Activated T-helper 17 cell treated with anti-CD3 and anti-CD28 coated beads, Interleukin-2, amount 50 U/mL, for 72 hours (primary cell): ENCODE measurements at regions not wholly inside any gene's neighbourhood (a gene's known extent, or its start where the extent isn't known, plus 50 kb on each side); places are given as distances from the start of the nearest gene placed in this dataset.

Source experiments
- ATAC-seq: fragments of 150-1000 bp; cut with Tn5 transposase; replicated peaks from 2 replicates; pipeline ENCODE4 v1.10.0; 2021; ENCODE audit warnings: mild to moderate bottlenecking, moderate library complexity
- H3K27ac Mint-ChIP-seq: one replicate; pipeline ENCODE4 v1.8.0; 2022; ENCODE audit warnings: mixed read lengths
- H3K27me3 Mint-ChIP-seq: one replicate; pipeline ENCODE4 v1.8.0; 2022; ENCODE audit warnings: mixed read lengths
- H3K36me3 Mint-ChIP-seq: one replicate; pipeline ENCODE4 v1.8.0; 2022; ENCODE audit warnings: low read depth, mild to moderate bottlenecking, mixed read lengths
- H3K4me1 Mint-ChIP-seq: one replicate; pipeline ENCODE4 v1.8.0; 2022; ENCODE audit warnings: mixed read lengths
- H3K4me3 Mint-ChIP-seq: one replicate; pipeline ENCODE4 v1.8.0; 2022; ENCODE audit warnings: mild to moderate bottlenecking, mixed read lengths
- H3K9me3 Mint-ChIP-seq: one replicate; pipeline ENCODE4 v1.8.0; 2022; ENCODE audit warnings: mixed read lengths

DNA sequence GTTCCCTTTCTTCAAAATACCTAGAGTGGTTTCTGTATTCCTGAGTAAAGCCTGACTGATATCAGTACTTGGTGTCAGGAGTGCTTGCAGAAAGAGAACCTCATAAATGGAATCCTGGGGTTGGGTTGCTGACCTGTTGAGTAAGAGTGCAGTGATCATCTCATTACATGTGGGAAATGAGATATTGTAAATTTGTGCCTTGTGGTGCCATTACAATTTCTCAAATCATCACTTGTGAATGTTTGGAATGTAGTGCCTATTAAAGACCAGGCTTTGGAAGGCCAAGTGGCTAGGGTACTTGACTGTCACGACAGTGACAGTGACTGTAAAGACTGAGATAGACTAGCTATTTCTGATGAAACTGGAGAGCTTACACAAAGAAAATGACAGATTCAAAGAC lies 176.7 kb upstream of the CTTNBP2NL start:
- Mint-ChIP-seq H3K4me1 (no peaks in the 10 kb centered on the region), H3K4me3 (no peak overlapping the region), H3K27ac (no peak overlapping the region), H3K27me3 (peaks cover 20% of the 10 kb centered on the region), H3K36me3 (no peaks in the 10 kb centered on the region), H3K9me3 (peaks cover 2% of the 10 kb centered on the region)
- ATAC-seq, result no peak

- Mint-ChIP-seq H3K4me3 (no peak overlapping the region), H3K36me3 (no peaks in the 10 kb centered on the region), H3K27me3 (peaks cover 4% of the 10 kb centered on the region), H3K9me3 (peaks cover 4% of the 10 kb centered on the region), H3K4me1 (no peaks in the 10 kb centered on the region), H3K27ac (no peak overlapping the region)
- ATAC-seq, result no peak
Measured at GRCh38 chr1:112230232-112230631, 165.8 kb upstream of the CTTNBP2NL start.

GRCh38 chr1:112231331-112231730 lies 164.7 kb upstream of the CTTNBP2NL start:
- Mint-ChIP-seq H3K9me3 (peaks cover 4% of the 10 kb centered on the region), H3K27ac (no peak overlapping the region), H3K27me3 (peaks cover 4% of the 10 kb centered on the region), H3K4me3 (no peak overlapping the region), H3K36me3 (no peaks in the 10 kb centered on the region), H3K4me1 (no peaks in the 10 kb centered on the region)
- ATAC-seq, result no peak

DNA sequence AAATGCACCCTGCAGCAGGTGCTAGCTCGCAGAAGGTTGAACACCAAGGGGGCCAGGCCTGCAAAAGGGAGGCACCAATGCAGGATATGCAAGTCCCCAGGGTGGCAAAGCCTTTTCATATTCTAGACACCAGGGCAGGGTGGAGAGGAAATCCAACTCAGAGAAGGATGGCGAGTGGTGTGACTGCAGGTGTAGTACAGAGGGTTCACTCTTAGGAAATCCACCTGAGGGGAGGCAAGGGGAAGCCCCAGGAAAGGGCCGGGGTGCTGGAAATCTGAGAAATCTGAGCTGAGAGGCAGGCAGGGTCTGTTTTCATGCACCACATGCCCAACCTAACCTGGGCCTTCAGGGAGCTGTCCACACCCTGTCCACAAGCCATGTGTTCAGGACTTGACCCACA lies 163.2 kb upstream of the CTTNBP2NL start:
- H3K4me3 Mint-ChIP-seq, result no peak overlapping the region
- peaks cover 4% of the 10 kb centered on the region for H3K9me3 Mint-ChIP-seq
- H3K36me3 Mint-ChIP-seq, result no peaks in the 10 kb centered on the region
- peaks cover 7% of the 10 kb centered on the region for H3K27me3 Mint-ChIP-seq
- no peak overlapping the region for H3K27ac Mint-ChIP-seq
- no peaks in the 10 kb centered on the region for H3K4me1 Mint-ChIP-seq
- ATAC-seq, result no peak

DNA sequence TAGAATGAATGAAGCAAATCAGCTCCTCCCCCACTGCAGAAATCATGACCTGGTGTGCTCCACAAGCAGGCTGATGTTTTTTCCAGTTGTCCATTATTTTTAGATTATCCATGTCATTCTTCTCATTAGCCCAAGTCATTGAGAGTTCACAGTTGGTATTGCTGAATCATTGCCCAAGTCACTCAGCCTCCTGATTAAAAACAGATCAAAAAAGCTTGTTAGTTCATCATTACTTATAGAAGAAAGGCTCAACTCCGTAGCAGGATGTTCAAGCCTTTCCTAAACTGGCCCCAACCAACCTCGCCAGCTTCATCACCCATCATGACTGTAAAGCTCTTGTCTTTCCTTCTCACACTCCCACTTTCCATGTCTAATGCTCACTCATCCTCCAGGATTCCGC lies 161.3 kb upstream of the CTTNBP2NL start:
- Mint-ChIP-seq H3K27me3 (peaks cover 17% of the 10 kb centered on the region), H3K4me3 (no peak overlapping the region), H3K9me3 (no peaks in the 10 kb centered on the region), H3K36me3 (no peaks in the 10 kb centered on the region), H3K27ac (no peak overlapping the region), H3K4me1 (no peaks in the 10 kb centered on the region)
- no peak for ATAC-seq

DNA sequence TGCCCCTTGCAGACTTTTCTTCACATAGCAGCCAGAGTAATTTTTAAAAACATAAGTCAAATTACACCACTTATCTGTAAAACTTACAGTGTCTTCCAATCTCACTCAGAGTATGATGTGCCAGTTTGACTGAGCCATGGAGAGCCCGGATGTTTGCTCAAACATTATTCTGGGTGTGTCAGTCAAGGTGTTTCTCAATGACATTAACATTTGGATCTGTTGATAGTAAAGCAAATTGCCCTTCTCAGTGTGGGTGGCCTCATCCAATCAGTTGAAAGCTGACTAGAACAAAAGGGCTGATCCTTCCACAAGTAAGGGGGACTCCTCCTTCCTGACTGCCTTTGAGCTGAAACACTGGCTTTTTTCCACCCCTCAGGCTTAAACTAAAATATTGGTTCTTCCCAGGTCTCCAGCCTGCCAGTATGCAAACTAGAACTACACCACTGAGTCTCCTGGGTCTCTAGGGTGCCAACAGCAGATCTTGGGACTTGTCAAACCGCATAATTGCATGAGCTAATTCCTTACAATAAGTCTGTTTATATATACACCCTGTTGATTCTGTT lies 157.9 kb upstream of the CTTNBP2NL start:
- ATAC-seq, result no peak
- Mint-ChIP-seq H3K4me3 (no peak overlapping the region), H3K36me3 (no peaks in the 10 kb centered on the region), H3K9me3 (no peaks in the 10 kb centered on the region), H3K27me3 (peaks cover 19% of the 10 kb centered on the region), H3K27ac (no peak overlapping the region), H3K4me1 (no peaks in the 10 kb centered on the region)

DNA sequence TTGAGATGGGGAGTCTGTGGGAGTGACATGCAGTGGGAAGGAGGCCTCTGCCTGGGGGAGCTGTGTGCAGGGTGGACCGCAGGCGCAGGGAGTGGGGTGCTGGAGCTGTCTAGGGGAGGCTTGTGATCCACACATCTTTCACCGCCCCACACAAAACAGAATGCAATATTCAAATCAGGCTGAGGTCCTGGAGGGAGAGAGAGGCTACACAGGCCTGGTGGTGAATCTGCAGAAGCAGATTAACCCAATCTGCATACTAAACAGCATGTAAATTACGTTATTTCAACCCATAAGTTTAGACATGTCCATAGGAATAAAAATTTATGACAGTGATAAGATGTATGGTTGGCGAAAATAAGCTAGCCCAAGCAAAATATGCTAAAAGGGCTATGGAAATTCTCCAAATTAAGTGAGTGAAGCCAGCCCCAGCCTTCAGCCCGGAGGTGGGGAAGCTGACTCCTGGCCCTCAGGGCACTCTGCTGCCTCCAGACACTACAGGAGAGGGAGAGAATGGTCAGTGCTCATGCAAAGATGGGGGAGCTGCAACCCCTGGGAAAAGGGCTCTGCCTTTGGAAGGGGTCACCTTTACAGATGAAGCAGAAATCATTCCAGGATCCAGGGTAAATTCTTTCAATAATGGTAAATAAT lies 156.2 kb upstream of the CTTNBP2NL start:
- ATAC-seq, result no peak
- Mint-ChIP-seq H3K4me1 (no peaks in the 10 kb centered on the region), H3K36me3 (no peaks in the 10 kb centered on the region), H3K9me3 (no peaks in the 10 kb centered on the region), H3K27ac (no peak overlapping the region), H3K4me3 (no peak overlapping the region), H3K27me3 (peaks cover 19% of the 10 kb centered on the region)

DNA sequence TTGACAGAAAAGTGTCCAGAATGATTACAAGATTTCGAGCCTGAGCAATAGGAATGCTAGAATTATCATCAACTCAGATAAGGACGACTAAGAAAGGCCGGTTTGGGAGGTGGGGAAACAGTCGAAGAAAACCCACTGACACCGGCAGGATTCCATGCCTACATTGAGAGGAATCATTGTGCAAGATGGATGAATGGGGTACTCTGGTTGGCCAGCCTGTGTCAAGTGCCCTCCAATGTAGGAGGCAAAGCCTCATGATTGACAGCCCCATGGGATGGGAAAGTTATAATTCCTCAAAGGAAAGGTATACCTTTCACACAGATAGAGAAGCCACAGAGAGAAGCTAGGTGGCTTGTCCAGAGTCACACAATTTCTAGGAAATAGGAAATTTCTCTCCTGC lies 153.5 kb upstream of the CTTNBP2NL start:
- H3K9me3 Mint-ChIP-seq, result no peaks in the 10 kb centered on the region
- H3K27ac Mint-ChIP-seq, result no peak overlapping the region
- H3K4me3 Mint-ChIP-seq, result no peak overlapping the region
- no peaks in the 10 kb centered on the region for H3K36me3 Mint-ChIP-seq
- ATAC-seq, result no peak
- H3K4me1 Mint-ChIP-seq, result no peaks in the 10 kb centered on the region
- peaks cover 19% of the 10 kb centered on the region for H3K27me3 Mint-ChIP-seq

DNA sequence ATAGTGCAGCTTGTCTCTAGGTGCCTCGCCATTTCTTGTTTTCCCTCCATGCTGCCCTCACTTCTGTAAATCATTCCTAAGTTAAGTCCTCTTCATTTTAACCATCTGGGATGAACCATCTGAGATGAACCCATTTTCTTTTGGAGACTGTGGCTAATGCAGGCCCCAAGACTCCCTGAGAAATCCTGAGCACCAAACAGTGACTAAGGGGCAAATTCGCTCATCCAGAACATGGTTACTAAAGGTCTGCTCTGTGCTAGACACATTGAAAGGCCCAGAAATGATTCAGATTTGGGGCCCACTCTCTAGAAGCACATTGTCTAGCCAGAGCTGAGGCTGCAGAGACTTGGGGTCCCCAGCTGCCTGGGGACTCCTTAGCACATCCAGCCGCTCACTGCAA lies 151.9 kb upstream of the CTTNBP2NL start:
- no peaks in the 10 kb centered on the region for H3K4me1 Mint-ChIP-seq
- peaks cover 12% of the 10 kb centered on the region for H3K27me3 Mint-ChIP-seq
- no peak overlapping the region for H3K27ac Mint-ChIP-seq
- H3K4me3 Mint-ChIP-seq, result no peak overlapping the region
- no peak for ATAC-seq
- H3K9me3 Mint-ChIP-seq, result no peaks in the 10 kb centered on the region
- H3K36me3 Mint-ChIP-seq, result no peaks in the 10 kb centered on the region

- no peak for ATAC-seq
- H3K27me3 Mint-ChIP-seq, result peaks cover 13% of the 10 kb centered on the region
Measured at GRCh38 chr1:112245114-112245513, 150.9 kb upstream of the CTTNBP2NL start.

GRCh38 chr1:112247036-112247597 lies 148.9 kb upstream of the CTTNBP2NL start:
- no peak overlapping the region for H3K27ac Mint-ChIP-seq
- H3K9me3 Mint-ChIP-seq, result no peaks in the 10 kb centered on the region
- ATAC-seq, result no peak

More at GRCh38 chr1:112245114-112245513, 150.9 kb upstream of the CTTNBP2NL start:
- Mint-ChIP-seq H3K36me3 (no peaks in the 10 kb centered on the region), H3K9me3 (no peaks in the 10 kb centered on the region), H3K27ac (no peak overlapping the region), H3K4me1 (no peaks in the 10 kb centered on the region), H3K4me3 (no peak overlapping the region)

GRCh38 chr1:112247961-112248360 lies 148.1 kb upstream of the CTTNBP2NL start:
- H3K27ac Mint-ChIP-seq, result no peak overlapping the region
- no peak for ATAC-seq
- H3K4me1 Mint-ChIP-seq, result no peaks in the 10 kb centered on the region
- H3K4me3 Mint-ChIP-seq, result no peak overlapping the region
- peaks cover 20% of the 10 kb centered on the region for H3K27me3 Mint-ChIP-seq
- no peaks in the 10 kb centered on the region for H3K9me3 Mint-ChIP-seq
- no peaks in the 10 kb centered on the region for H3K36me3 Mint-ChIP-seq

More at GRCh38 chr1:112247036-112247597, 148.9 kb upstream of the CTTNBP2NL start:
- Mint-ChIP-seq H3K4me1 (no peaks in the 10 kb centered on the region), H3K4me3 (no peak overlapping the region), H3K27me3 (peaks cover 17% of the 10 kb centered on the region), H3K36me3 (no peaks in the 10 kb centered on the region)

DNA sequence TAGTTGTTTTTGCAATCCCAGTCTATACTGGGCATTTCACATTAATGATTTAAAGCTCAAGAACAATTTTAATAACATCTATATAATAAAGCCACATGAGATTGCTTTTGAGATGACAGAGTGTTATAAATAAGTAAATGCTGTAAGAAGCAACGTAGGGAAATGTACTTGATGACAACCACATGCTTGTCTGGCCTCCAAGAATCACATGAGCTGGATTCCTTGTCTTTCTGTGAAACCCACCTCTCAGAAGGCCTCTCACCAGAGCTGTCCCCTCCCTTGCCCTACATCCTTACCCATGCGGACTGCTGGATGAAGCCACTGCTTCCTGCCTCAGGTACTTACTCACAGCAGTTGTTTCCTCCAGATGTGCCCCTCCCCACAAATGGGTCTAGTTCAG lies 145.1 kb upstream of the CTTNBP2NL start:
- Mint-ChIP-seq H3K27ac (no peak overlapping the region), H3K9me3 (no peaks in the 10 kb centered on the region), H3K36me3 (no peaks in the 10 kb centered on the region), H3K4me3 (no peak overlapping the region), H3K27me3 (peaks cover 34% of the 10 kb centered on the region), H3K4me1 (no peaks in the 10 kb centered on the region)
- ATAC-seq, result no peak

- Mint-ChIP-seq H3K27ac (no peak overlapping the region), H3K27me3 (peaks cover 38% of the 10 kb centered on the region), H3K36me3 (no peaks in the 10 kb centered on the region), H3K4me3 (no peak overlapping the region), H3K9me3 (no peaks in the 10 kb centered on the region), H3K4me1 (no peaks in the 10 kb centered on the region)
- ATAC-seq, result no peak
Measured at GRCh38 chr1:112251766-112252506, 144.1 kb upstream of the CTTNBP2NL start.

DNA sequence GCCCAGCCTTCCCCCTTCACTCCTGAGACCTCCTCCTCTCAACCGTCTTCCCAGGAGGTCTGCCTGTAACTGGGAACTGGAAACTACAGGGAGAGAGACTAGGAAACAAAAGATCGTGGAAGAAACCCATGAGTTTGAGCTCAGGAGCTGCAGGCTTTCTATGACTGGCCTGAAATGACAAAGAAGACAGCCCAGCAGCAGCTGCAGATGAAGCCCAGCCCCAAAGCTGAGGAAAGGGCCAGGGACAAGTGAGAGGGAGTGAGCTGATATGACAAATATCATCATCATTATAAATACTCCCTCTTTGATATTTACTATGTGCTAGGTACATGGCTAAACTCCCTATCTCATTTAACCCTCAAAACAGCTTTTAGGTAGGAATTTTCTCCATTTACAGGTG lies 142.6 kb upstream of the CTTNBP2NL start:
- no peak for ATAC-seq
- H3K9me3 Mint-ChIP-seq, result no peaks in the 10 kb centered on the region
- no peak overlapping the region for H3K4me3 Mint-ChIP-seq
- H3K27ac Mint-ChIP-seq, result no peak overlapping the region
- no peaks in the 10 kb centered on the region for H3K4me1 Mint-ChIP-seq
- H3K36me3 Mint-ChIP-seq, result no peaks in the 10 kb centered on the region
- H3K27me3 Mint-ChIP-seq, result peaks cover 47% of the 10 kb centered on the region
